HUES6 (cell line): ENCODE measurements at regions not wholly inside any gene's neighbourhood (a gene's known extent, or its start where the extent isn't known, plus 50 kb on each side); places are given as distances from the start of the nearest gene placed in this dataset.

Source experiments
- H3K27ac ChIP-seq: 2 replicates; pipeline ENCODE4 v1.7.0; 2013; ENCODE audit warnings: low read depth, mild to moderate bottlenecking, low read length, inconsistent platforms
- H3K27me3 ChIP-seq: 2 replicates; pipeline ENCODE4 v1.6.1; 2013; ENCODE audit warnings: low read length; ENCODE audit not compliant: control insufficient read depth, insufficient read depth
- H3K36me3 ChIP-seq: 2 replicates; pipeline ENCODE4 v1.6.1; 2013; ENCODE audit warnings: low read length; ENCODE audit not compliant: control insufficient read depth, insufficient read depth
- H3K4me1 ChIP-seq: 2 replicates; pipeline ENCODE4 v1.6.1; 2013; ENCODE audit warnings: low read length; ENCODE audit not compliant: control insufficient read depth, insufficient read depth
- H3K4me3 ChIP-seq: 2 replicates; pipeline ENCODE4 v1.5.1; 2013; ENCODE audit warnings: low read depth, low read length
- H3K9ac ChIP-seq: one replicate; pipeline ENCODE4 v1.6.1; 2013; ENCODE audit warnings: mild to moderate bottlenecking, low read length
- H3K9me3 ChIP-seq: 2 replicates; pipeline ENCODE4 v1.6.1; 2013; ENCODE audit warnings: low read depth, low read length; ENCODE audit not compliant: control insufficient read depth, insufficient read depth

GRCh38 chr20:50426866-50427718 is 83.1 kb upstream of the PTPN1 start:
- Histone ChIP-seq H3K4me3 (no peak overlapping the region), H3K27ac (no peak overlapping the region), H3K9me3 (no peaks in the 10 kb centered on the region), H3K27me3 (no peaks in the 10 kb centered on the region), H3K4me1 (peaks cover 18% of the 10 kb centered on the region; the same call in 1 of the 2 replicates), H3K36me3 (no peaks in the 10 kb centered on the region), H3K9ac (no peak overlapping the region)

- Histone ChIP-seq H3K9ac (no peak overlapping the region), H3K27ac (no peak overlapping the region), H3K4me1 (peaks cover 18% of the 10 kb centered on the region; the same call in 1 of the 2 replicates), H3K9me3 (no peaks in the 10 kb centered on the region), H3K36me3 (no peaks in the 10 kb centered on the region), H3K27me3 (no peaks in the 10 kb centered on the region), H3K4me3 (no peak overlapping the region)
These were observed 82.5 kb upstream of the PTPN1 start for GRCh38 chr20:50427719-50428083.

- peaks cover 21% of the 10 kb centered on the region for H3K4me1 ChIP-seq
- H3K36me3 ChIP-seq: no peaks in the 10 kb centered on the region
- no peak overlapping the region for H3K27ac ChIP-seq
- H3K27me3 ChIP-seq: no peaks in the 10 kb centered on the region
- no peak overlapping the region for H3K4me3 ChIP-seq
- H3K9ac ChIP-seq: no peak overlapping the region
- no peaks in the 10 kb centered on the region for H3K9me3 ChIP-seq
These were observed 81.9 kb upstream of the PTPN1 start for GRCh38 chr20:50428097-50428828.

DNA sequence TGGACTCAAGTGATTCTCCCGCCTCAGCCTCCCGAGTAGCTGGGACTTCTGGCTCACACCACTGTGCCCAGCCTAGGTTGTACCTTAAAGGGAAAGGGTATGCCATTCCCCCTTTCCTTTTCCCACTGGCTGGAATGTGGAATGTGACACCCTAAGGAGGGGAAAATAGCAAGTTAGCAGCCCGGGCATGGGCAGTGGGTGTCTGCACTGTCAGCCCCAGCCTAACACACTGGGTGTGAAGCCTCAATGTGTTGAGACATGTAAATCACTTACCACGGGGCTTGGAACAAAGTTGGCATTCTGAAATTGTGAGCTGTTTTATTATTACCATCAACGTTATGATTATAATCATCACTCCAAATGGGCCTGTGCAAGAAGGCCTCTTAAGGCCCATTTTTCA is 80.8 kb upstream of the PTPN1 start:
- H3K4me1 ChIP-seq: peaks cover 31% of the 10 kb centered on the region

GRCh38 chr20:50431066-50431450 is 79.1 kb upstream of the PTPN1 start:
- H3K27ac ChIP-seq: no peak overlapping the region
- peaks cover 33% of the 10 kb centered on the region for H3K4me1 ChIP-seq
- no peaks in the 10 kb centered on the region for H3K36me3 ChIP-seq
- H3K9me3 ChIP-seq: no peaks in the 10 kb centered on the region
- no peaks in the 10 kb centered on the region for H3K27me3 ChIP-seq
- no peak overlapping the region for H3K9ac ChIP-seq
- H3K4me3 ChIP-seq: no peak overlapping the region

More for the DNA sequence above, 80.8 kb upstream of the PTPN1 start:
- no peak overlapping the region for H3K27ac ChIP-seq
- H3K9ac ChIP-seq: no peak overlapping the region
- H3K36me3 ChIP-seq: no peaks in the 10 kb centered on the region
- H3K4me3 ChIP-seq: no peak overlapping the region
- no peaks in the 10 kb centered on the region for H3K9me3 ChIP-seq
- H3K27me3 ChIP-seq: no peaks in the 10 kb centered on the region

DNA sequence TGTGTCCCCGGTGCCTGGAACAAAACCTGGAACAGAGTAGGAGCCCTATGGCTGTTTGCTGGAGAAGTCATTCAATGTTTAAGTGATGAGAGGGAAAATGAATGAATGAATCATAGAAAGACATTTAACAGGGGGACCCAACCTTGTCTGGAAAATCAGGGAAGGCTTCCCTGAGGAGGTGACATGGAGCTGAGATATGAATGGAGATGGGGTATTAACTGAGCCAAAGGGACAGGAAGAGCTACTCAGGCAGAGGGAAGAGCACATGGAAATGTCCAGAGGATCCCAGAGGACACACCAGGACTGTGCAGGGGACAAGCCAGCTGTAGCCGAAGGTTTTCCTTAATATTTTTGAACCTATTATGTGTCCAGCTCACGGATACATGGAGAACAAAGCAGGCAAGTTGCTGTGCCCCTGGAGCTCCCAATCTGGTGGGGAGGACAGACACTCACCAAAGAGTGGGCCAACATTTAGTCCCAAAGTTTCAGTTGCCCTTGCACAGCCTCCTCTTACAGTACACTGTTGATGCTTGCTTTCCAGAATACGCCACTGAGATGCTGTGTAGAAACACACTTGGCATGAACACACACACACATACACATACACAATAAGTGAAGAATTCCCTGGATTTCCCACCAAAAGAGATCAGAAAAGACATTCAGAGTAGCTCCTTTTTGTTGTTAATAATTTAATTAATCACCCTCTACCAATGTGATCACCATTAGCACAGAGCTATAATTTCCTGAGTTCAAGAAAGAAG is 77.0 kb upstream of the PTPN1 start:
- no peak overlapping the region for H3K27ac ChIP-seq
- no peak overlapping the region for H3K4me3 ChIP-seq
- no peaks in the 10 kb centered on the region for H3K9me3 ChIP-seq
- H3K27me3 ChIP-seq: no peaks in the 10 kb centered on the region
- no peaks in the 10 kb centered on the region for H3K36me3 ChIP-seq
- no peak overlapping the region for H3K9ac ChIP-seq
- H3K4me1 ChIP-seq: peaks cover 25% of the 10 kb centered on the region

GRCh38 chr20:50434321-50434652 is 75.9 kb upstream of the PTPN1 start:
- Histone ChIP-seq H3K27ac (no peak overlapping the region), H3K9me3 (no peaks in the 10 kb centered on the region), H3K4me1 (peaks cover 24% of the 10 kb centered on the region), H3K9ac (no peak overlapping the region), H3K36me3 (no peaks in the 10 kb centered on the region), H3K27me3 (no peaks in the 10 kb centered on the region), H3K4me3 (no peak overlapping the region)

DNA sequence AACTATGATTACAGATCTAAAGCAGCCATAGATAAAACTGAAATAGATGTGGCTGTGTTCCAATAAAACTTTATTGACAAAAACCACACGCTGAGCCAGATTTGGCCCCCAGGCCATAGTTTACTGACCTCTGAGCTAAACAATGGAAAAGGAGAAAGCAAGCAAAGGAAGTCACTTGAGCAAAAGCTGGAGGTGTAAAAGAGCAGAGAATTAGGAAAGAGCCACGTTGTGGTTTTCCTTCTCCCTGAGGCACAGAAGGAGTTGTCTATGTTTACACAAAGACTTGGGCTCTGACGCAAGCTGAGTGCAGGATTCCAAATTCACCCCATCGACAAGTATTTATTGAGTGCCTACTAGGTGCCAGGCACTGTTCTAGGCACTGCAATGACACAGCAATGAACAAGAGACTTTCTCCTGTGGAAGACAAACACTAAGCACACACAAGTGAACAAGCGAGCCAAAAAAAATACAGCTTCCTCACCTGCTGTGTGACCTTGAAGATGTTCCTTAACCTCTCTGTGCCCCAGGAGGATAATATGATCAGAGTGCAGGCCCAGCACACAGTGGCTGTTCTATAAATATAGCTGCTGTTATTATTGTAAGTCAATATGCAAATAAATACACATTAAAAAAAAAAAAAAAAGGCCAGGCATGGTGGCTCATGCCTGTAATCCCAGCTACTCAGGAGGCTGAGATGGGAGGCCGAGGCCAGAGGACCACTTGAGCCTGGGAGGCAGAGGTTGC is 75.4 kb upstream of the PTPN1 start:
- Histone ChIP-seq H3K27ac (no peak overlapping the region), H3K36me3 (no peaks in the 10 kb centered on the region), H3K4me1 (peaks cover 22% of the 10 kb centered on the region), H3K9me3 (no peaks in the 10 kb centered on the region), H3K9ac (no peak overlapping the region), H3K27me3 (no peaks in the 10 kb centered on the region), H3K4me3 (no peak overlapping the region)

DNA sequence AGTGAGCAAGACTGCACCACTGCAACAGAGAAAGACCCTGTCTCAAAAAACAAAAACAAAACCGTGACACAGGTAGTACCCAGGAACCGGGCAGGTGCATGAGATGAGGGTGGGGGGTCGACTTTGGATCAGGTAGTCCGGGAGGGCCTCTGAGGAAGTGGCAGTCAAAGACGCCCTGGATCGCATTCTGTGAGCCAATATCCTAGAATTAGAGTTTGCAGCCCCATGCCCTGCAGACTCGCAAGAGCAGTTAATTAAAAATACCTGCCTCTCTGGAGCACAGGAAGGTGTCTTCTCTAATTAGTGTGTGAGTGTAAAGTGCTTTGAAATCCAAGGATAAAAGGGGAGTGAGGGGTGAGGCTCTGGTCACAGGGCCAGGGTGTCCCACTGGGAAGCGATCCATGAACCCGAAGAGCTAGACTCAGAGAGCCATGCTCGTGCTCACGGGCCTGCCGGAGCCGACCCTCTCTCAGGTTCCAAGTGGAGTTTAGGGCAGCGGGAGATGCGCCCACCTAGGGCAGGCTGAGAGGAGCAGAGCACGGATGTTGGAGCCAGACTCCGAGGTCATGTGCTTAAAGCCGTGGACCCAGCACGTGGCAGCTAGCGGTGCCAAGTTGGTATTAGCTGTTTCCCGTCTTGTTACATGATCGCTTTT is 74.7 kb upstream of the PTPN1 start:
- H3K9me3 ChIP-seq: no peaks in the 10 kb centered on the region
- peaks cover 22% of the 10 kb centered on the region for H3K4me1 ChIP-seq
- H3K9ac ChIP-seq: no peak overlapping the region
- H3K36me3 ChIP-seq: no peaks in the 10 kb centered on the region
- H3K27me3 ChIP-seq: no peaks in the 10 kb centered on the region
- no peak overlapping the region for H3K27ac ChIP-seq
- no peak overlapping the region for H3K4me3 ChIP-seq

DNA sequence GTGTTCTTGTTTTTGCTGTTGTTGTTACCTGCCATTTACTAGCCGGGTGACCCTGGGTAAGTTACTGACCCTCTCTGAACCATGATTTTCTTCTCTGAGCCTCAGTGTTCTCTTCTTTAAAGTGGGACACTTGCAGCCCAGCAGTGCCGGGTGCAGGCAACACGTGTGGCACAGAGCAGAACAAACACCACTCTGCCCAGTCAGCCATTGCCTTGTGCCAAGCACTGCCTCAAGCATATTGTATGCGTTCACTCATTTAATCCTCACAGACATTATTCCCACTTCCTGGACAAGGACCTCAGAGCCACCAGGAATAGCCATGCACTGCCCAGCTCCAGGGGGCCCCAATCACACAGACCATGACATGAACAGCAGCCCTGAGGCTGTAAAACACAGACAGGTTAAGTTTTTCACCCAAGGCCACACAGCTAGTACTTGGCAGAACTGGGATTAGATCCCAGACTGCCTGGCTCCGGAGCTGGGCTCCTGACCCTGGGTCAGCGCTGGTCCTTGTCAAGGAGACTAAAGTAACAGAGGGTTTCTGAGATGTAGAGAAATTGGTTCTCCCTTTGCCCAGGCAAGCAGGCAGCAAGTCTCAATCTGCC is 74.0 kb upstream of the PTPN1 start:
- Histone ChIP-seq H3K36me3 (no peaks in the 10 kb centered on the region), H3K9me3 (no peaks in the 10 kb centered on the region), H3K27me3 (no peaks in the 10 kb centered on the region), H3K4me1 (peaks cover 21% of the 10 kb centered on the region), H3K4me3 (no peak overlapping the region), H3K27ac (no peak overlapping the region), H3K9ac (no peak overlapping the region)
